ENCODE measurements at regions not wholly inside any gene's neighbourhood (a gene's known extent, or its start where the extent isn't known, plus 50 kb on each side); places are given as distances from the start of the nearest gene placed in this dataset.

DNA sequence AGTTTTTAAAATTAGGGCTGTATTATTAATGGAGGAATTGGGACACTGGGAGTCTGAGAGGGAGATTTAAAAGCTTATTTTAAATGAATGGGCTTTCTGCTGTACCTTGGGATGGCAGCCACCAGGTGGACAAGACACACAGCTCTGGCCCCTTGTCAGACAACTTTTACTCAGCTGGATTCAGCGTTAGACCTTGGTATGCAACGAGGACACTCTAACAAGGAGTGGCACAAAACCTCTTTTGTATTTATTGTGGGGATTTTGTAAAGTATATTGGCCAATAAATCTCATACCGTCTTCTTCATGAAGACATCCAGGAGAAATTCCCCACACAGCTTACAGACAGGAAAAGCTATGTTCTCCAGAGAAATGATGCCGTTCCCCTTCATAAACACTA lies 105.7 kb downstream of the LCA5 start (continued):
- TF ChIP-seq ZNF792 (CRISPR knock-in tag; IDR thresholded peaks at IDR 0.05): no peak
- no peak for TF ChIP-seq JDP2 (CRISPR knock-in tag; IDR thresholded peaks at IDR 0.05; ENCODE audit: borderline replicate concordance)
- no peak for TF ChIP-seq ZFP62 (CRISPR knock-in tag; IDR thresholded peaks at IDR 0.05)
- TF ChIP-seq SMC3 (IDR thresholded peaks at IDR 0.05; ENCODE audit: low read length): peak; percentile 46; the same call in 1 of the 2 replicates
- no peak for TF ChIP-seq NR3C1 (CRISPR knock-in tag; IDR thresholded peaks at IDR 0.05)
- TF ChIP-seq HDAC1 (CRISPR knock-in tag; IDR thresholded peaks at IDR 0.05): no peak
- no peak for TF ChIP-seq ERF (CRISPR knock-in tag; IDR thresholded peaks at IDR 0.05)
- TF ChIP-seq ZNF768 (CRISPR knock-in tag; IDR thresholded peaks at IDR 0.05): no peak
- no peak for TF ChIP-seq ZNF530 (CRISPR knock-in tag; IDR thresholded peaks at IDR 0.05; ENCODE audit: low read depth)
- TF ChIP-seq, protein P1, sequence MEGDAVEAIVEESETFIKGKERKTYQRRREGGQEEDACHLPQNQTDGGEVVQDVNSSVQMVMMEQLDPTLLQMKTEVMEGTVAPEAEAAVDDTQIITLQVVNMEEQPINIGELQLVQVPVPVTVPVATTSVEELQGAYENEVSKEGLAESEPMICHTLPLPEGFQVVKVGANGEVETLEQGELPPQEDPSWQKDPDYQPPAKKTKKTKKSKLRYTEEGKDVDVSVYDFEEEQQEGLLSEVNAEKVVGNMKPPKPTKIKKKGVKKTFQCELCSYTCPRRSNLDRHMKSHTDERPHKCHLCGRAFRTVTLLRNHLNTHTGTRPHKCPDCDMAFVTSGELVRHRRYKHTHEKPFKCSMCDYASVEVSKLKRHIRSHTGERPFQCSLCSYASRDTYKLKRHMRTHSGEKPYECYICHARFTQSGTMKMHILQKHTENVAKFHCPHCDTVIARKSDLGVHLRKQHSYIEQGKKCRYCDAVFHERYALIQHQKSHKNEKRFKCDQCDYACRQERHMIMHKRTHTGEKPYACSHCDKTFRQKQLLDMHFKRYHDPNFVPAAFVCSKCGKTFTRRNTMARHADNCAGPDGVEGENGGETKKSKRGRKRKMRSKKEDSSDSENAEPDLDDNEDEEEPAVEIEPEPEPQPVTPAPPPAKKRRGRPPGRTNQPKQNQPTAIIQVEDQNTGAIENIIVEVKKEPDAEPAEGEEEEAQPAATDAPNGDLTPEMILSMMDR (CRISPR knock-in tag; IDR thresholded peaks at IDR 0.05): peak; percentile 38

DNA sequence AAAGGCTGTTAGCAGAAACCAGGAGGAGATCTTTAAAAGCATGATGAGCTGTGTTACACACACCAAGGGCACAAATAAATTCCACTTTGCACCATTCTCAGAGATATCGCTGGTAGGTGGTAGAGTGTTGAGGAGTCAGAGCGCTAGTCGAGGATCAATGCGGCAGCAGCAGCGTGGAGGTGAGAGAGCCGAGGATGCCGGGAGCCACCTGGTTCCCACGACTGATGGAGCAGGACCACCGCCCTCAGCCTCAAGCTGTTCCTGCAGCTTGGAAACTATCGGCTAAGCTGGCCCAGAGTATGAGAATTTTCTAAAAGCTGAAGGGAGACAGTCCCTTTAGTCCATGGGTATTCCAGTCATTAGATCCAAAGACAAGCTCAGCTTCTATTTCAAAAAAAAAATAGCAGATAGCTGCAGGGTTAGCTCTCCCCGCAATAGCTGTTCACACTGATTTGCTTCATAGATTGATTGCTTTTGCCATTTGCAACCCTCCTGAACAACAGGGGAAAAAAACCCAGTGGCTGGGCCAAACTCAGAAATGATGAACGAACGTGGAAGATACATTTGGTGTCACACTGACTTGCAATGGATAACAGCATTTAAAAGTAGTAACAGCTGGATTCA lies 106.2 kb downstream of the LCA5 start:
- Histone ChIP-seq H3K36me3 (replicated peaks in 1 of 2; ENCODE audit: control insufficient read depth in 1 of 2, insufficient read depth in 2 of 2, low read length in 2 of 2) (no peaks in the 10 kb centered on the region), H3K4me2 (ENCODE audit: low read depth, low read length) (no peak overlapping the region), H3K4me1 (ENCODE audit: insufficient read depth, low read length) (no peaks in the 10 kb centered on the region), H3K4me3 (replicated peaks in 1 of 3; ENCODE audit: insufficient read depth in 1 of 3, low read depth in 2 of 3, low read length in 3 of 3) (no peak overlapping the region), H2AFZ (ENCODE audit: low read length) (no peak overlapping the region), H4K20me1 (ENCODE audit: insufficient read depth, low read length) (no peaks in the 10 kb centered on the region), H3K27ac (ENCODE audit: extremely low read length, insufficient read depth, low read length) (no peak overlapping the region), H3K27me3 (ENCODE audit: control insufficient read depth in 1 of 2, insufficient read depth in 2 of 2, low read length in 2 of 2) (no peaks in the 10 kb centered on the region), H3K9me3 (ENCODE audit: low read length) (no peaks in the 10 kb centered on the region), H3K9ac (ENCODE audit: insufficient read depth, low read depth, low read length) (no peak overlapping the region), H3K79me2 (ENCODE audit: insufficient read depth, low read length) (no peaks in the 10 kb centered on the region)
- WGBS (ENCODE audit: low lambda C conversion rate): 47% methylated on average over 13 of the region's 13 CpGs
- CTCF ChIA-PET (ENCODE audit: low intra/inter-chr PET ratio, low total read pairs): interaction anchor here (0.8 to 1.4 kb wide), 2 partner anchors 35 to 283 kb away, joined by 4 to 9 read pairs; no protein-coding TSS in a partner anchor
- BruUV-seq (replicated peaks): no TSS peak
- POLR2A ChIA-PET: no interaction called here
- FAIRE-seq: no peak
- DNase-seq (ENCODE audit: low spot score): no peak
- in situ Hi-C loops (cut with HindIII; ENCODE audit: extremely low pct_ligation_motif_present, low pct_unique_long_range_greater_than_20kb): no loop called here
- intact Hi-C loops (cut with micrococcal nuclease; ENCODE audit: unreplicated experiment): loop anchor here (1.0 kb wide), 1 partner anchor 282 kb away; no protein-coding TSS in a partner anchor
- no peak for ATAC-seq
- TF ChIP-seq NRL (CRISPR knock-in tag; IDR thresholded peaks at IDR 0.05; ENCODE audit: borderline replicate concordance) (no peak), ZNF343 (CRISPR knock-in tag; IDR thresholded peaks at IDR 0.05) (no peak), ZNF567 (CRISPR knock-in tag; IDR thresholded peaks at IDR 0.05; ENCODE audit: borderline replicate concordance) (no peak), ZNF12 (CRISPR knock-in tag; IDR thresholded peaks at IDR 0.05) (no peak), ZNF720 (CRISPR knock-in tag; IDR thresholded peaks at IDR 0.05) (no peak), SALL1 (CRISPR knock-in tag; IDR thresholded peaks at IDR 0.05) (no peak), FOXM1 (CRISPR knock-in tag; IDR thresholded peaks at IDR 0.05) (no peak), NR2F2 (IDR thresholded peaks at IDR 0.05; ENCODE audit: borderline replicate concordance, low read depth) (no peak)
- TF ChIP-seq, protein P2, sequence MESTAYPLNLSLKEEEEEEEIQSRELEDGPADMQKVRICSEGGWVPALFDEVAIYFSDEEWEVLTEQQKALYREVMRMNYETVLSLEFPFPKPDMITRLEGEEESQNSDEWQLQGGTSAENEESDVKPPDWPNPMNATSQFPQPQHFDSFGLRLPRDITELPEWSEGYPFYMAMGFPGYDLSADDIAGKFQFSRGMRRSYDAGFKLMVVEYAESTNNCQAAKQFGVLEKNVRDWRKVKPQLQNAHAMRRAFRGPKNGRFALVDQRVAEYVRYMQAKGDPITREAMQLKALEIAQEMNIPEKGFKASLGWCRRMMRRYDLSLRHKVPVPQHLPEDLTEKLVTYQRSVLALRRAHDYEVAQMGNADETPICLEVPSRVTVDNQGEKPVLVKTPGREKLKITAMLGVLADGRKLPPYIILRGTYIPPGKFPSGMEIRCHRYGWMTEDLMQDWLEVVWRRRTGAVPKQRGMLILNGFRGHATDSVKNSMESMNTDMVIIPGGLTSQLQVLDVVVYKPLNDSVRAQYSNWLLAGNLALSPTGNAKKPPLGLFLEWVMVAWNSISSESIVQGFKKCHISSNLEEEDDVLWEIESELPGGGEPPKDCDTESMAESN (CRISPR knock-in tag; conservative IDR thresholded peaks at IDR 0.05): no peak
- TF ChIP-seq, protein P3, sequence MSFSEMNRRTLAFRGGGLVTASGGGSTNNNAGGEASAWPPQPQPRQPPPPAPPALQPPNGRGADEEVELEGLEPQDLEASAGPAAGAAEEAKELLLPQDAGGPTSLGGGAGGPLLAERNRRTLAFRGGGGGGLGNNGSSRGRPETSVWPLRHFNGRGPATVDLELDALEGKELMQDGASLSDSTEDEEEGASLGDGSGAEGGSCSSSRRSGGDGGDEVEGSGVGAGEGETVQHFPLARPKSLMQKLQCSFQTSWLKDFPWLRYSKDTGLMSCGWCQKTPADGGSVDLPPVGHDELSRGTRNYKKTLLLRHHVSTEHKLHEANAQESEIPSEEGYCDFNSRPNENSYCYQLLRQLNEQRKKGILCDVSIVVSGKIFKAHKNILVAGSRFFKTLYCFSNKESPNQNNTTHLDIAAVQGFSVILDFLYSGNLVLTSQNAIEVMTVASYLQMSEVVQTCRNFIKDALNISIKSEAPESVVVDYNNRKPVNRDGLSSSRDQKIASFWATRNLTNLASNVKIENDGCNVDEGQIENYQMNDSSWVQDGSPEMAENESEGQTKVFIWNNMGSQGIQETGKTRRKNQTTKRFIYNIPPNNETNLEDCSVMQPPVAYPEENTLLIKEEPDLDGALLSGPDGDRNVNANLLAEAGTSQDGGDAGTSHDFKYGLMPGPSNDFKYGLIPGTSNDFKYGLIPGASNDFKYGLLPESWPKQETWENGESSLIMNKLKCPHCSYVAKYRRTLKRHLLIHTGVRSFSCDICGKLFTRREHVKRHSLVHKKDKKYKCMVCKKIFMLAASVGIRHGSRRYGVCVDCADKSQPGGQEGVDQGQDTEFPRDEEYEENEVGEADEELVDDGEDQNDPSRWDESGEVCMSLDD (CRISPR knock-in tag; IDR thresholded peaks at IDR 0.05; ENCODE audit: borderline replicate concordance): no peak

Data from HepG2 (cell line).